Limb (tissue), 2 donors: ENCODE measurements at regions not wholly inside any gene's neighbourhood (a gene's known extent, or its start where the extent isn't known, plus 50 kb on each side); places are given as distances from the start of the nearest gene placed in this dataset.

ENCODE experiments used
- DNase-seq, 2 donors: peaks; one replicate each; pipeline ENCODE4 v3.0.0-alpha.2; 2016; ENCODE audit errors: extremely low spot score in 2 of 2

DNA sequence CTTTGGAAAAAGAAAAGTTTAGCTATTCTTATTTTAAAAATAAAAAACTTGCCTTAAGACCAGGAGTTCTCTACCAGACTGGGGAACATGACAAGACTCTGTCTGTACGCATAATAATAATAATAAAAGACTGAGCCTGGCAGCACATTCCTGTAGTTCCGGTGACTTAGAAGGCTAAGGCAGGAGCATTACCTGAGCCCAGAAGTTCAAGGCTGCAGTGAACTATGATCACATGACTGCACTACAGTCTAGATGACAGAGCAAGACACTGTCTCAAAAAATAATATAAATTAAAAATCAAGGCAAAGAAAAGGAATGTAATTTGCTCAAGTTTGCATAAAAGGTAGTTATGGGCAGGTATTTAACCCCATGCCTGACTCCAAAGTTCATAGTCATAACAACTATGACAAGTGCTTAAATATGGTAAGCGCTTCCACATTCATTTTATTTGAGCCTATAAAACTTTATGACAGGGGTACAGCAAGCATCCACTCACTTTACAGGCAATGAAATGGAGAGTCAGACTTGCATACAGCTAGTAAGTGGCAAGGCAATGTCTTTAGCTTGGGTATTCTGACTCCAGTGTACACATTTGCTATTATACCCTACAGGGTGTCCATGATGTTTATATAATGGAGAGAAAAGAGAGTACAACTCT lies 1567.8 kb upstream of the PIK3C3 start:
- DNase-seq = no peak

DNA sequence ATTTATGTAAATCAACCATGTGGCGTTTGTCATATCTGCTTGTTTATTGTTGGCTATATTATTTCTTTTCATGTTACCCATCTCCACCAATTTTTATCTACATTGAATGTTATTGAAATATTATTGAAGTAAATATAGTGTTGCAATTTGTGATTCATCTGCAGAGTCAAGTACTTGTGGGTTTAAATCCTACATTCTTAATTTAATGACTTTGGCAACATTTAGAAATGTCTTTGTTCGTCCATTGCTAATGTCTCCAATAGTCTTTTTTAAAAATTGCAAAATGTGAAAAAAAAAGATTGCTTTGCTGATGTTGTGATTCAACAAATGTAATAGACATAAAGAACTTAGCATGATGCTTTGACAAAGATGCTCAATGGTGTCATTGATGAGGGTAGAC lies 1572.8 kb upstream of the PIK3C3 start:
- no peak for DNase-seq

DNA sequence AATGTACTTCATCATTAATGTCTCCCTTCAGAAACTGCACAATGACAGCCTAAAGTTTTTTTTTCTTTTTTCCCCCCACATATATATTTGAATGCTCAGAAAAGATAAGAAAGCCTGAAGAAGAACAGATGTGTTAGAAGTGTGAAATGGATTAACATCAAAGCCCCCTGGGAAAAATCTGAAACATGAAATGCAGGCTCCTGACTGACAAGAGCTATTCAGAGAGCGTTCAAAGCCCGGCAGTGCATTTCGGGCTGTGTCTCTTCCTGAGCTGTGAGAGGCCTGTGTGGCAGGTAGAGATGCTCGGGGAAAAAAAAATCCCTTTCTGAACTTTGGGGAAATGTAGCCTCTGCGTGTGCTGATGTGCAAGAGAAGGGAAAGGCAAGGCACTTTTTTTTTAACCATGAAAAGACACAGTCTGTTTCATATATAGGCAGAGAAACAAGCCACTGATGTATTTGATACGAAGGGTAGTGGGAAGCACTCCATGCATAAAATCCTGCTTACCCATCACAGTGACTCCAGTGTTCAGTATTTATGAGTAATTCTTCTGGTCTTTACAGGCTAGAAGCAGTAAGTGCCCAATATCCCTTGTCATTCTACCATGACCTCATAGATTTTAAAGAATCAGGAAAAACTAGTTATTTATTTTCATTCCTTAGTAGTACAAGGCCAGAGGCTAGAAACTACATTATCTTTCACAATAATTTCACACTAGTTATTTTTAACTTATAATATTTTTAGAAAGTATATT lies 1574.2 kb upstream of the PIK3C3 start:
- no peak for DNase-seq

DNA sequence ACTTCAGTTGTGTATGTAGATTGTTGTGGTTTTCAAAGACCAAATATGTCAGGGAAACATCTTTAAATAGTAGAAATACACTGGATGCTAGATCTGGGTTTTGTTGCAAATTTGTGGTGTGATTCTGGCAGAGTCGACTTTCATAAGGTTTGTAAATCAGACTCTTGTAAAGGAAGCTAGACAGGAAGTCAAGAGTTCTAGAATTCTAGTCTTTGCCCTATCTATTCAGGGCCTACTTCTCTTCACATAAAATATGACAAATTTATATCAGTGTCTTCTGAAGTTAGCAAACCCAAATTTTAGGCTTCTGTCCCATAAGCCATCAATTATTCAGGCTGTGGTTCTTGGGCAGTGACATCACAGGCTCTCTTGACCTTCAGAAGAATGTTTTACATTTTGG lies 1579.2 kb upstream of the PIK3C3 start:
- DNase-seq = no peak

DNA sequence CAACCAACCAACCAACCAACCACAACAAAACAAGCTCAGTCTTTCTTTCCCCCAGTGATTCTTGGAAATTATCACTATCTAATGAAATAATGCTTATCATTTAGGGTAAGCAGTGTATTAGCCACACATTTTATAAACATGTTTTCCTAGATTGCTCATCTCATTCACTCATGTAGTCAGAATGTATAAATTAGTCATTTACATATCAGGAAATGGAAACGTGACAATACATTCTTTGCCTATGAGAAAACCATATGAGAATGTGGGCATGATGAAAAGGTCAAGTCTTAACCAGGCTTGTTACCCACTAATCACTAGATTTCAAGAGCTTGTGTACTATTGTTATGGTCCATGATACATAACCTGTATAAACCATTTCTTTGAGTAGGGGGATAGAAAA lies 1583.4 kb upstream of the PIK3C3 start:
- DNase-seq = no peak

DNA sequence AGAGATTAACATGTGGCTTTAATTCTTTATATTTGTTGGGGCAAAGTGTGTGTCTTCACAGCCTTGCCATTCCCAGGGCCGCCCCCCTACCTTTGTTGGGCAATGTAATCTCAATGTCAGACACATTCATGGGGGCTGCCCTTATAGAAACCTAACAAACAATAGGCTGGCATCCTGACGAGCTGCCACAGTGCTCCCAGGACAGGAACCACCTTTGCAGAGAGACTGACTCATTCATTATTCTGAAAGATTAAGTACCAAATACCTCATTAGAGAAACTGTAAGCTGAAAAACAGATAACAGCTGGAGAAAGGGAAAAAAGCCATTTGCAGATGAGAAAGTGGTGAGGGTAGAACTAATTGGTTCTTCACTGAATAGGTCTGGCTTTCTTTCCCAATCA lies 1587.5 kb upstream of the PIK3C3 start:
- no peak for DNase-seq

DNA sequence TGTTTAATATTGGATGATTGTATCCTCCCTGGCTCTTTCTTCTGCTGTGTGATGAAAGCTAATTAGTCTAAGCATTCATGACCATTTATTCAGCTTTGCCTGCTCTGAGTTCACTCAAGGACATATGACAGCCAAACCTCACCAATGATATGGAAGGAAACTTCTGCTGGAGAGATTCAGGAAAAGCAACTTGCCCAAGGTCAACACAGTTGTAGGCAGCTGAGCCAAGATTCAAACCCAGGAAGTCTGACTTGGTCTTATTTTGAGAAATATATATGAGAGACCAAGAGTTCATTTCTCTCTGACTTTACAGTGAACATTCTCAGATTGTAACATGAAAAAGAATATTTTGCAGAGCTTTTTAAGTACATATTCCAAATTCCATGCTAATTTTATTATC lies 1588.5 kb upstream of the PIK3C3 start:
- DNase-seq = no peak

DNA sequence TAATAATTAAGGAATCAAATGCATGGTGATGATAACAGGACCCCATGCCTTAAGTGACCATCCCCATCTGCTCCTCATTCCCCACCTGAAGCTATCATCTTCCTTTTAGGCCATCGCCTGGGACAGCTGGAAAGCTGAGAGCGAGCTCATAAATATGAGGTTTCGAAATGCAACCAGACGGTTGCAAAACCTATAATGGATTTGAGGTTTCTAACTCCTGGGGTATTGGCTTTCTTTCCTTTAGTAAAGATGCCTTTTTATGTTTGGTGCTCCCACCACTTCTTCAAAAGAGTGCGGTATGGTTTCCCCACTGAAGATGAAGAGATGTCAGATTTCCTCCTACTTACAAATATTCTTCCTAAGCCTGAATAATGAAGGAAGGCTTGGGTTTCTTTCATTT lies 1589.5 kb upstream of the PIK3C3 start:
- DNase-seq = no peak

DNA sequence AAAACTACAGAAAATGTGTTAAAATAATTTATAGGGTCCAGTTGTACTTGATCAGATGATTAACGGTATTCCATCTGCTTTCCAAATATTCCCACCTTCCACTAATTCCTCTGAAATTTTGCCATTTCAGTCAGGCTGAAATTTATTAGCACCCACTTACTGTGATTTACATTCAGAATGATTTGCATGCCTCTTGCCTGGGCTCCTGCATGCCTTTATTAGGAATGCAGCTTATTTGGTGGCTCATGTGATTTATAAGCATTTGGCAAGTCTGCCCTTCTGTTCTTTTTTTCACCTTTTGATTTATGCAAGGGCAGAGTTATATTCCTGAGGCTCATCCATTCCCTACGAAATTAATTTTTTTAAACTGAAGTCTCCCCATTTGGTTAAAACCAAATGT lies 1594.5 kb upstream of the PIK3C3 start:
- no peak for DNase-seq

DNA sequence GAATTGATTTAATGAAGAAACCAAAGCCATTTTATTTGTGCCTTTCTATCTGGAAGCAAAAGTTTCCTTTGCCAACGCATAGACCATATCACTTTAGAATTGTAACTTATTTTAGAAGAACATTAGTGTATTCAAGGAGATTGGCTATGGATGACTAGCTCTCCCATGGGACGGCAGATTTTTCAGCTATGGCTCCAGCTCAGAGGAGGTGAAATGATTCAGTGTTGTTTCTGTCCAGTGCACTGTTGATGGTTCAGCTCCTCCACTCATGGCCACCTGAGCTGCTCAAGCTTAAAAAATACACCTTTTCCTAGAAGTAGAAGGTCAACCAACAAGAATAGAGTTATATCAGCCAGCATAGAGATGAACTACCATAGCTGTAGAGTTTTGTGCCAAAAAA lies 1597.5 kb upstream of the PIK3C3 start:
- no peak for DNase-seq

DNA sequence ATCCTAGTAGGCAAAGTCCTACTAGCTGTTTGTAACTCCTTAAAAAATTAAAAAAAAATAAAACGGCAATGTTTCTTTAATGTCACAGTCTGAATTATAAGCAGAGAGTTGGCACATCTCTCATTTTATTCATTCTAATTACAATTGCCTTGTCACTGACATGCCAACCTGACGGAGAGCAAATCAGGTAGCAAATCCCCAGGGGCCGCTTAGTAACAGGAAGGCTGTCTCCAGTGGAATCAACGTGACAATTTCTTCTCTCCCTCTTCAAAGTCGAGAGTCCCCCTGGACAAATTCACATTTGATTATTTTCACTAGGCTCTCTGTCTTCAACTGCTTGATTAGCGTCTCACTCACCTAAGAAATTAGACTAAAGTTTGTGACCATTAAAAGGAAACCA lies 1598.9 kb upstream of the PIK3C3 start:
- DNase-seq = no peak

DNA sequence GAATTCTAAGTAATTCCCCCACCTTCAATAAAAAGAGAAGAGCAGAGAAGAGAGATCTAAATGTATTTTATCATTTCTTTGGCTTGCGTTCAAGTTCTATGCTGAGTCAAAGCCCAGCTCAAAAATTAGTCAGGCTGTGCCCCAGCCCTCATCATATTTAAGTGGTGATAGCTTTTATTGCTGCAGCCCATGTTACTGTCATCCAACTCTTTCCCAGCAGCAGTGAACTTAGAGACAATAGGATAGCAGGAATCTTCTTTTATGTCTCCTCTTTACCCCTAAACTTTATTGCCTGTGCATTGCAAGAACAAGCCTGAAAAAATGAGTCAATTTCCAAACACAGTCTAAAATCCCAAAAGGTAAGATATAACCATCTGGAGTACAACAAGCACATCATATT lies 1599.3 kb upstream of the PIK3C3 start:
- no peak for DNase-seq

DNA sequence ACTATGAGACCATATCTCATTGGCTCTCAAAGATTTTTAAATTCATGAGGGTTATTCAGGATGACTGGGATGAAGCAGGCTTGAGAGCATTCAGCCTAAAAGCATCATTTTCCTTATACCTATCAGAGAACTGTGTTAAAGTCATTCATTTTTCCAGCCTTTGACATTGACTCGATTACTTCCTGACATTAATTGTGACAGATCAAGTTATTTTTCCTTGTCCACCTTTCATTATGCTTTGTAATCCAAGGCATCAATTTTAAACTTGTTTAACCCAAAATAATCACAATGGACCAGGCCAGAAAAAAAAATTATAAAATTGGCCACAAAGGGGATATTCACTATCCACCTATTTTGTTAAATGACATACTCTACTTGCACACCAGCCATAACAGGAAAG lies 1606.8 kb upstream of the PIK3C3 start:
- DNase-seq = no peak

DNA sequence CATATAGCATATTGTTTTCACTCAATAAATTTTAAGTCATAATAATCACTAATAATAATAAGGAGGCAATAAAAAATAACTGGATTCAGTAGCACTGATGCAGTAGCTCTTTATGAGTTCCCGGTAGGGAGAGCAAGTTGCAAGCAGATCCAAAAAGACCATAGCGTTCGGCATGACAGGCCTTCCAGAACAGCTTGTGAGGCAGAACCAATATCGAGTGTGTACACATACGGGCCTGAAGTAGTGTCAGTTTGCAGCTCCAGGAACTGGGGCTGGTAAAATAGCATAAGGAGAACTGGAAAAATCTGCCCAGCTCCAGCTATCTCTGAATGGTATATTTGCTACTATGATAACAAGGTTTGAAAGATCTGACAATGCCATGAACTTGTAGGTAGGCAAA lies 1607.8 kb upstream of the PIK3C3 start:
- DNase-seq = no peak

DNA sequence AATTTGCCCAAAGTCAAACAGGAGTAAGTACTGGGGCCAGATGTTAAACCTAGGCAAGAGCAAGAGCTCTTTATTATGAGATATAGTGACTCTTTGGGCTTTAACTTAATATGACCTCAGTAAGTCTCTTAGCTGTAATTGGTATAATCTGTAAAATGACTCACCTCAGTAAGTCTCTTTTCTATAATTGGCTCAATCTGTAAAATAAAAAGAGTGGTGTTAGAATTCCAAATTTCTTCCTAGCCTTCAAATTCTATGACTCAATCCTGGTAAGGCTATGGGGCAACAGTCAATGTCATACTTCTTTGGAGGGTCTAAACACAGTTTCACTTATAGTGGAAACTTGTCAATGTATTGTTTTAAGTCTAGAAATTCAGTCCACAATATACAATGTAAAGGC lies 1608.9 kb upstream of the PIK3C3 start:
- no peak for DNase-seq

DNA sequence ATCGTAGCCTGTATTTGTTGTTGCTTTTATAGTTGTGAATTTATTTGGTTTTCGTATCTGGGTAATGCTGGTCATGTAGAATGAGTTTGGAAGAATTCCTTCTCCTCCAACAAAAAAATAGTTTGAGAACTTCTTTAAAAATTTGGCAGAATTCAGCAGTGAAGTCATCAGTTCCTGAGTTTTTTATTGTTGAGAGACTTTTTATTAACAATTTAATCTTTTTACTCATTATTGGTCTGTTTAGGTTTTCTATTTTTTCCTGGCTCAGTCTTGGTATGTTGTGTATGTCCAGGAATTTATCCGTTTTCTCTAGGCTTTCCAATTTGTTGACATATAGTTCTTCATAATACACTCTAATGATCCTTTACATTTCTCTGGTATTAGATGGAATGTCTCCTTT lies 1613.3 kb upstream of the PIK3C3 start:
- no peak for DNase-seq

DNA sequence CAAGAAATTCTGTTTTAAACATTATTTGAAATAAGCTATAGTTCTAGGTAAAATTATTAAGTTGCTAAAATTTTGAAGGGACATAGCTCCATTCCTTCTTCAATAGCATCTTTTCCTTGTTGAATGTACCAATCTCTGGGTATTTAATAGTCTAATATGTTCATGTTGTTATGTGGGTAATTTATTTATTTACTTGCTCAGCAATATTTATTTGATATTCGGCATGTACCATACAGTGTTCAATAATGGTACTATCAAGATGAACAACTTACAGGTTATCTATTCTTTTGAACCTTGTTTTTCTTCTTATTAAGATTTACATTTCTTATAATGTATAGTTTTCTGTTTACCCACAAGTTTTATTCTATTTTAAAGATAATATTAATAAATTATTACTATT lies 1616.8 kb upstream of the PIK3C3 start:
- DNase-seq = no peak

DNA sequence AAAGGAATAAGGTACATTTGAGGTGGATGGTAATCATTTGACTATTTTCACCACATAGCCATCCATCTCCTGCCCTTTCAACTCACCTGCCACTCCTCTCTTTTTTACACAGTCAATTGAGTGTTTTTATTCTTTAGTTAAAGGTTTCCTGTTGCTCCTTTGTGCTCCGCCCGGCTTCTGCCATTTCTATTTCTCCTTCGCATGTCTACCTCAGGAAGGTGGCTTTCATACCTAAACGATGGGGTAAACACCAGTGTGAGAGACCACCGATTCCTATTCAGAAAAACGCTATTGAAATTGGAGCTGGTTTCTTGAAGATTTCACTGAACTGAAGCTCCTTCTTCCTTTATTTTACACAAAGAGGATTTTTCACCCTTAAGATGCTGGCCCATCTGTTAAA lies 1628.0 kb upstream of the PIK3C3 start:
- no peak for DNase-seq

DNA sequence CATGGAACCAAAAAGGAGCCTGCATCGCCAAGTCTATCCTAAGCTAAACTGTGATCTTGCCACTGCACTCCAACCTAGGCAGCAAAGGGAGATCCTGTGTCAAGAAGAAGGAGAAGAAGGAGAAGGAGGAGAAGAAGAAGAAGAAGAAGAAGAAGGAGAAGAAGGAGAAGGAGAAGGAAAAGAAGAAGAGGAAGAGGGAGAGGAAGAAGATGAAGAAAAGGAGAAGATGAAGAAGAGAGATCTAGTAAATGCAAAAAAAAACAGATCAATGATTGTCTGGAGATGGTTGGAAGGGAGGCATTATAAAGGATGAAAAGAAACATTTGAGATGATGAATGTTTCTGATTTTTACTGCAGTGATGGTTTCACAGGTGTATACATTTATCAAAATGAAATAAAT lies 1629.0 kb upstream of the PIK3C3 start:
- no peak for DNase-seq

DNA sequence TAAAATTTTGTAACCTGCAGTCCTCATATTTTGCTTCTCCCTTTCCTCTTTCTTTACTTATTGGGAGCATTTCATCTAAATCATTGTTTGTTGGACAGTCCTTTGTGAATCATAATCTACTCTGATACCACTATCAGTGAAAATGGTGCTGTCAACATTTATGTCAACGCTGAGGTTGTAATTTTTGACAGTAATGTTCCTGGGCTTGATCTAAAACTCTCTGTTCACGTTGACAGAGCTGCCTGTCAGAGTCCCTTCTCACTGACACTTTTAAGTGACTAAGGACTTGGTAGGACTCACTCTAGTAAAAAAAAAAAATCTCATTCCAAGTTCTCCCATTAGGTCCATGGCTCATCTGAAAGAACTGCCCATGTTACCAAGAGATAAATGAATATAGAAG lies 1640.8 kb upstream of the PIK3C3 start:
- no peak for DNase-seq

DNA sequence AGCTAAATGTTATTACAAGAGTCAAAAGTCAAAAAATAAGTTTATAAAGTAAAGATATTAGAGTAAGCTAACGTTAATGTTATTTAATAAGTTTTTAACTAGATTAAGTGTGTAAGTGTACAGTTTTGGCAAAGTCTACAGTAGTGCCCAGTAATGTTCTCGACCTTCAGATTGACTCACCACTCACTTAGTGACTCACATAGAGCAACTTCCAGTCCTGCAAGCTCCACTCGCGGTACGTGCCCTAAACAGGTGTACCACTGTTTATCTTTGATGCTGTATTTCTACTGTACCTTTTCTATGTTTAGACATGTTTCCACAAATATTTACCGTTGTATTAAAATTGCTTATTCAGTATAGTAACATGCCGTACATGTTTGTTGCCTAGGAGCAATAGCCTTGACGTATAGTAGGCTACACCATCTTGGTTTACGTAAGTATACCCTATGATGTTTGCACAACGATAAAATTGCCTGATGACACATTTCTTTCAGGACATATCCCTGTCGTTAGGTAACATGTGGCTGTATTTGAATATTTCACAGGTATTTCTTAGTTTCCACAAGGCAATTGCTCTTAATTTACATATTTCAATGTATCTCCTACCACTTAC lies 1641.9 kb upstream of the PIK3C3 start:
- no peak for DNase-seq

DNA sequence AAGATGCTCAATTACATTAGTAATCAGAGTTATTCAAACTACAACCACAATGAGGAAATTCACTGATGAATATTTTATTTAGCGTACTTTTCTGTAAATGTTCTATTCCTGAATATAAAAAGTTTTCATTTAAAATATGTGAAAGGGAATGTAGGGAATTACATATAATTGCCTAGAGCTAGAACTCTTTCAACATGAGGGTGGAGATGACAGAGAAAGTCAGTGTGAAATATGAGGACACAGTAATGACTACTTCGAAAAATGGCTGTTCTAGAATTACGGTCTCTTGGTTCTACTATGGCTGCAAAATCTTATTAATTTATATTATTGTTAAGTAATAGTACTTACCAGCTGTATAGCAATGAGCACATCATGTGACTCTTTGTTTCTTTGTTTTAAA lies 1647.4 kb upstream of the PIK3C3 start:
- DNase-seq = no peak
